PFSK-1 (cell line): ENCODE measurements at regions not wholly inside any gene's neighbourhood (a gene's known extent, or its start where the extent isn't known, plus 50 kb on each side); places are given as distances from the start of the nearest gene placed in this dataset.

Source experiments
- FOXP2 ChIP-seq: optimal IDR thresholded peaks from 2 replicates; pipeline ENCODE3; 2011; ENCODE audit warnings: borderline replicate concordance, control low read depth, inconsistent platforms; ENCODE audit not compliant: insufficient read depth; ENCODE audit errors: extremely low read length, extremely low read depth
- POLR2AphosphoS5 ChIP-seq: IDR thresholded peaks from 2 replicates; pipeline ENCODE4 v1.6.1; 2012; ENCODE audit warnings: low read depth, mild to moderate bottlenecking, control low read depth, low read length, moderate library complexity
- REST ChIP-seq, 2 experiments: IDR thresholded peaks; 2 replicates each; pipeline versions ENCODE4 v1.6.1 to v1.8.0; 2011 to 2012; ENCODE audit warnings: low read depth in 2 of 2, low read length in 2 of 2, control low read depth in 1 of 2, inconsistent platforms in 1 of 2, mild to moderate bottlenecking in 1 of 2, moderate library complexity in 1 of 2; ENCODE audit not compliant: insufficient read depth in 1 of 2
- SIN3A ChIP-seq: IDR thresholded peaks from 2 replicates; pipeline ENCODE4 v1.6.1; 2012; ENCODE audit warnings: mild to moderate bottlenecking, low read length, moderate library complexity, borderline replicate concordance; ENCODE audit not compliant: insufficient read depth
- TAF1 ChIP-seq: IDR thresholded peaks from 2 replicates; pipeline ENCODE4 v1.6.1; 2012; ENCODE audit warnings: low read length, control low read depth, borderline replicate concordance; ENCODE audit not compliant: insufficient read depth

- TF ChIP-seq FOXP2 (no peak), POLR2AphosphoS5 (no peak), REST (IDR thresholded peaks at IDR 0.05; ENCODE audit: insufficient read depth in 1 of 2, low read depth in 2 of 2, low read length in 2 of 2) (no peak)
Observed at GRCh38 chr2:149732730-149733290, 145.2 kb upstream of the MMADHC start.

GRCh38 chr2:149732001-149732685, 144.6 kb upstream of the MMADHC start:
- TF ChIP-seq REST (IDR thresholded peaks at IDR 0.05; ENCODE audit: insufficient read depth in 1 of 2, low read depth in 2 of 2, low read length in 2 of 2) (no peak), POLR2AphosphoS5 (no peak), FOXP2 (no peak), SIN3A (no peak), TAF1 (no peak)

- TF ChIP-seq FOXP2, result no peak
- no peak for TF ChIP-seq POLR2AphosphoS5
- no peak for TF ChIP-seq SIN3A
- no peak for TF ChIP-seq REST (IDR thresholded peaks at IDR 0.05; ENCODE audit: insufficient read depth in 1 of 2, low read depth in 2 of 2, low read length in 2 of 2)
- TF ChIP-seq TAF1, result no peak
Observed at GRCh38 chr2:149731079-149731478, 143.5 kb upstream of the MMADHC start.

GRCh38 chr2:149729586-149729985, 142.0 kb upstream of the MMADHC start:
- TF ChIP-seq TAF1 (no peak), SIN3A (no peak), FOXP2 (no peak), REST (IDR thresholded peaks at IDR 0.05; ENCODE audit: insufficient read depth in 1 of 2, low read depth in 2 of 2, low read length in 2 of 2) (peak in 1 of 2 experiments; percentile 41; a peak in 1 of 4 replicates)
